ENCODE measurements at regions not wholly inside any gene's neighbourhood (a gene's known extent, or its start where the extent isn't known, plus 50 kb on each side); places are given as distances from the start of the nearest gene placed in this dataset.

- Histone ChIP-seq H3K27me3 (ENCODE audit: insufficient read depth) (no peaks in the 10 kb centered on the region), H3K27ac (ENCODE audit: low read depth in 2 of 2, low read length in 1 of 2) (no peak overlapping the region), H3K9ac (no peak overlapping the region), H3K9me2 (no peaks in the 10 kb centered on the region), H3F3A (replicated peaks; ENCODE audit: insufficient read depth) (peaks cover 7% of the 10 kb centered on the region), H3K4me1 (ENCODE audit: control insufficient read depth in 1 of 2, insufficient read depth in 2 of 2, low read depth in 1 of 2, low read length in 1 of 2) (peaks cover 4 to 30% of the 10 kb centered on the region in 2 experiments; a peak in 1 of 4 replicates), H3K4me2 (no peak overlapping the region), H3K9me3 (no peaks in the 10 kb centered on the region), H3K36me3 (replicated peaks in 1 of 2; ENCODE audit: control insufficient read depth in 1 of 2, insufficient read depth in 2 of 2, low read length in 1 of 2) (no peaks in the 10 kb centered on the region), H3K4me3 (ENCODE audit: low read depth in 2 of 2, low read length in 1 of 2) (no peak overlapping the region), H2AFZ (ENCODE audit: low read depth) (no peak overlapping the region), H3K79me2 (ENCODE audit: insufficient read depth) (no peaks in the 10 kb centered on the region), H4K20me1 (ENCODE audit: insufficient read depth) (no peaks in the 10 kb centered on the region)
- 95% methylated on average over 2 of the region's 2 CpGs for WGBS (ENCODE audit: low lambda C conversion rate)
- CTCF ChIA-PET, result interaction anchor here (0.6 kb wide), 1 partner anchor 23 kb away, joined by 3 read pairs; no protein-coding TSS in a partner anchor
- TF ChIP-seq TAF1 (IDR thresholded peaks at IDR 0.05; ENCODE audit: borderline replicate concordance, low read depth, low read length), result no peak
- no peak for TF ChIP-seq IRF3 (IDR thresholded peaks at IDR 0.05; ENCODE audit: low read depth, low read length)
- TF ChIP-seq TEAD4 (IDR thresholded peaks at IDR 0.05; ENCODE audit: borderline replicate concordance, insufficient read depth), result no peak
- TF ChIP-seq RCOR1 (IDR thresholded peaks at IDR 0.05; ENCODE audit: low read length), result no peak
- TF ChIP-seq MEF2A (IDR thresholded peaks at IDR 0.05; ENCODE audit: borderline replicate concordance, low read depth), result no peak
- no peak for TF ChIP-seq USF2 (IDR thresholded peaks at IDR 0.05; ENCODE audit: borderline replicate concordance, low read depth, low read length)
- no peak for TF ChIP-seq CHD2 (IDR thresholded peaks at IDR 0.05; ENCODE audit: low read length, partially characterized antibody)
- TF ChIP-seq EZH2phosphoT487 (IDR thresholded peaks at IDR 0.05; ENCODE audit: borderline replicate concordance, low read depth), result no peak
- no peak for TF ChIP-seq NRF1 (IDR thresholded peaks at IDR 0.05; ENCODE audit: low read depth, low read length)
- no peak for TF ChIP-seq PBX3 (IDR thresholded peaks at IDR 0.05)
- TF ChIP-seq RAD21 (IDR thresholded peaks at IDR 0.05; ENCODE audit: low read length), result no peak
- no peak for TF ChIP-seq JUND (IDR thresholded peaks at IDR 0.05)
- no peak for TF ChIP-seq RFX5 (IDR thresholded peaks at IDR 0.05; ENCODE audit: low read length)
- POLR2A ChIA-PET, result no interaction called here
- DNase-seq, result no peak
Observed at GRCh38 chr10:78448994-78449418, 415.3 kb downstream of the RPS24 start.

- ChIA-PET POLR2A (no interaction called here), CTCF (interaction anchor here (0.6 to 1.2 kb wide), 2 partner anchors 11 to 22 kb away, joined by 3 to 4 read pairs; no protein-coding TSS in a partner anchor)
- Histone ChIP-seq H3K4me3 (ENCODE audit: low read depth in 2 of 2, low read length in 1 of 2) (no peak overlapping the region), H3K79me2 (ENCODE audit: insufficient read depth) (no peaks in the 10 kb centered on the region), H3K4me2 (no peak overlapping the region), H3K9ac (no peak overlapping the region), H3K36me3 (replicated peaks in 1 of 2; ENCODE audit: control insufficient read depth in 1 of 2, insufficient read depth in 2 of 2, low read length in 1 of 2) (no peaks in the 10 kb centered on the region), H3F3A (replicated peaks; ENCODE audit: insufficient read depth) (peaks cover 7% of the 10 kb centered on the region), H3K9me3 (no peaks in the 10 kb centered on the region), H3K4me1 (ENCODE audit: control insufficient read depth in 1 of 2, insufficient read depth in 2 of 2, low read depth in 1 of 2, low read length in 1 of 2) (peaks cover 4 to 32% of the 10 kb centered on the region in 2 experiments; a peak in 1 of 4 replicates), H2AFZ (ENCODE audit: low read depth) (no peak overlapping the region), H3K27me3 (ENCODE audit: insufficient read depth) (no peaks in the 10 kb centered on the region), H3K9me2 (no peaks in the 10 kb centered on the region), H3K27ac (ENCODE audit: low read depth in 2 of 2, low read length in 1 of 2) (no peak overlapping the region), H4K20me1 (ENCODE audit: insufficient read depth) (no peaks in the 10 kb centered on the region)
- DNase-seq, result no peak
- WGBS (ENCODE audit: low lambda C conversion rate), result 64% methylated on average over 3 of the region's 4 CpGs
- TF ChIP-seq NFIC (IDR thresholded peaks at IDR 0.05; ENCODE audit: borderline replicate concordance) (no peak), FOSL2 (IDR thresholded peaks at IDR 0.05; ENCODE audit: borderline replicate concordance, low read depth) (no peak), NRF1 (IDR thresholded peaks at IDR 0.05; ENCODE audit: low read depth, low read length) (no peak), MAX (IDR thresholded peaks at IDR 0.05; ENCODE audit: low read depth) (no peak), MEF2A (IDR thresholded peaks at IDR 0.05; ENCODE audit: borderline replicate concordance, low read depth) (no peak), EZH2phosphoT487 (IDR thresholded peaks at IDR 0.05; ENCODE audit: borderline replicate concordance, low read depth) (no peak), ZBTB33 (IDR thresholded peaks at IDR 0.05; ENCODE audit: borderline replicate concordance, low read depth) (no peak), CTCF (IDR thresholded peaks at IDR 0.05) (no peak), EP300 (IDR thresholded peaks at IDR 0.05; ENCODE audit: borderline replicate concordance in 1 of 2, low read depth in 1 of 2, low read length in 1 of 2) (no peak), JUND (IDR thresholded peaks at IDR 0.05) (no peak), TEAD4 (IDR thresholded peaks at IDR 0.05; ENCODE audit: borderline replicate concordance, insufficient read depth) (no peak), TCF12 (IDR thresholded peaks at IDR 0.05) (no peak)
Observed at GRCh38 chr10:78449554-78449953, 415.9 kb downstream of the RPS24 start.
